ENCODE measurements at regions not wholly inside any gene's neighbourhood (a gene's known extent, or its start where the extent isn't known, plus 50 kb on each side); places are given as distances from the start of the nearest gene placed in this dataset.
"Not testable (repeated sequence)": the region's sequence is repeated elsewhere in the genome, so short reads cannot be mapped to it uniquely, and the experiment has no call there.

DNA sequence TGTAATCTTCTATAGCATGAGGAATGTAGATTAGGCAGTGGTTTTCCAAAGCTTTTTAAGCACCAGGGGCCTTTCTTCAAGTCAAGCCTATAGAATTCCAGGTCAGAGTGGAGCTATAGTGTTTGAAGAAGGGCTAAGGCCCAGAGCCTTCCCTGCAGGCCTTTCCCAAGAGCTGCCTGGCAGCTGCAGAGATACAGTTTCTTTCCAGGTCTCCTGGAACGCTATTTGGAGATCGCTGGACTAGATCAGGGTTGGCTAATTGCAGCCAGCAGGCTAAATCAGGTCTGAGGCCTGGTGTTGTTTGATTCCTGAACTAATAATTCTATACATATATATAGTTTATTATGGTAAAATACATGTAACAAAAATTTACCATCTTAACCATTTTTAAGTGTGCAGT is 319.0 kb upstream of the SPRED2 start:
- TF ChIP-seq, protein P1, sequence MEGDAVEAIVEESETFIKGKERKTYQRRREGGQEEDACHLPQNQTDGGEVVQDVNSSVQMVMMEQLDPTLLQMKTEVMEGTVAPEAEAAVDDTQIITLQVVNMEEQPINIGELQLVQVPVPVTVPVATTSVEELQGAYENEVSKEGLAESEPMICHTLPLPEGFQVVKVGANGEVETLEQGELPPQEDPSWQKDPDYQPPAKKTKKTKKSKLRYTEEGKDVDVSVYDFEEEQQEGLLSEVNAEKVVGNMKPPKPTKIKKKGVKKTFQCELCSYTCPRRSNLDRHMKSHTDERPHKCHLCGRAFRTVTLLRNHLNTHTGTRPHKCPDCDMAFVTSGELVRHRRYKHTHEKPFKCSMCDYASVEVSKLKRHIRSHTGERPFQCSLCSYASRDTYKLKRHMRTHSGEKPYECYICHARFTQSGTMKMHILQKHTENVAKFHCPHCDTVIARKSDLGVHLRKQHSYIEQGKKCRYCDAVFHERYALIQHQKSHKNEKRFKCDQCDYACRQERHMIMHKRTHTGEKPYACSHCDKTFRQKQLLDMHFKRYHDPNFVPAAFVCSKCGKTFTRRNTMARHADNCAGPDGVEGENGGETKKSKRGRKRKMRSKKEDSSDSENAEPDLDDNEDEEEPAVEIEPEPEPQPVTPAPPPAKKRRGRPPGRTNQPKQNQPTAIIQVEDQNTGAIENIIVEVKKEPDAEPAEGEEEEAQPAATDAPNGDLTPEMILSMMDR (IDR thresholded peaks at IDR 0.05), result no peak
- intact Hi-C loops (cut with DNase I), result no loop called here
- no peak overlapping the region for H3K4me3 ChIP-seq
- no peak for DNase-seq (ENCODE audit: low spot score in 2 of 2)
- H3K27me3 ChIP-seq, result no peaks in the 10 kb centered on the region
- no peak overlapping the region for H3K27ac ChIP-seq
- no peaks in the 10 kb centered on the region for H3K36me3 ChIP-seq
- H3K4me1 ChIP-seq, result no peaks in the 10 kb centered on the region
- no peaks in the 10 kb centered on the region for H3K9me3 ChIP-seq

DNA sequence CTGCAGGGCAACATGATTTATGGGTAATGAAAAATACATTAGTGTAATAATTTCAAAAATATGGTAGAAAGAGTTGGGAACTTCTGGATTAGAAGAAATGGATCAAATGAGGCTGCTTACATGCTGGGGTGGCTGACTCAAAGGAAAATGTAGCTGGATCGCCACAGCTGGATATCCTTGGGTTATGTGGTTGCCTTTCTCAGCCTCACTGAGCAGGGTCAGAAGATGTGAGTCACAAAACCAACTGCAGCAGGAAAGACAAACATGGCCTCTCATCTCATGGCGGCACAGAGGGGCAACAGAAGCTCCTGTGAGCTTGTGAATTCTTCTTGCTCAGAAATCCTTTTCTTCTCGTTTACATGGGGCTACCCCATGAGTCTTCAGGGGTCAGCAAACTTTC is 317.1 kb upstream of the SPRED2 start:
- no peaks in the 10 kb centered on the region for H3K27me3 ChIP-seq
- intact Hi-C loops (cut with DNase I), result no loop called here
- no peak overlapping the region for H3K27ac ChIP-seq
- H3K4me1 ChIP-seq, result no peaks in the 10 kb centered on the region
- no peak overlapping the region for H3K4me3 ChIP-seq
- no peaks in the 10 kb centered on the region for H3K9me3 ChIP-seq
- H3K36me3 ChIP-seq, result no peaks in the 10 kb centered on the region
- TF ChIP-seq, protein P1 (IDR thresholded peaks at IDR 0.05), result no peak
- DNase-seq (ENCODE audit: low spot score in 2 of 2), result no peak

DNA sequence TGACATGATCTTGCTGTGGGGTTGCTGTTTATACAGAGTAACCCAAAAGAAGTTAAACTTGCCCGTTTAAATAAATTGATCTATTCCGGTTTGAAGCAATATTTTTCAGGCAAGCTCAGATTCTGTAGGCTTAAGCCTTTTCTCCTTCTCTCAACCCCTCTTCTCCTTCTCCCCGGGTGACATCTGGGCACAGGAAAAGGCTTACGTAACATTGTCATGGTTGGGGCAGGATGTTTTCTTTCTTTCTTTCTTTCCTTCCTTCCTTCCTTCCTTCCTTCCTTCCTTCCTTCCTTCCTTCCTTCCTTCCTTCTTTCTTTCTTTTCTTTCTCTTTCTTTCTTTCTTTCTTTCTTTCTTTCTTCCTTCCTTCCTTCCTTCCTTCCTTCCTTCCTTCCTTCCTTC is 315.5 kb upstream of the SPRED2 start:
- H3K36me3 ChIP-seq; H3K27me3 ChIP-seq; DNase-seq (ENCODE audit: low spot score in 2 of 2); H3K4me3 ChIP-seq; H3K27ac ChIP-seq; H3K9me3 ChIP-seq; intact Hi-C loops (cut with DNase I); H3K4me1 ChIP-seq: not testable (repeated sequence)

DNA sequence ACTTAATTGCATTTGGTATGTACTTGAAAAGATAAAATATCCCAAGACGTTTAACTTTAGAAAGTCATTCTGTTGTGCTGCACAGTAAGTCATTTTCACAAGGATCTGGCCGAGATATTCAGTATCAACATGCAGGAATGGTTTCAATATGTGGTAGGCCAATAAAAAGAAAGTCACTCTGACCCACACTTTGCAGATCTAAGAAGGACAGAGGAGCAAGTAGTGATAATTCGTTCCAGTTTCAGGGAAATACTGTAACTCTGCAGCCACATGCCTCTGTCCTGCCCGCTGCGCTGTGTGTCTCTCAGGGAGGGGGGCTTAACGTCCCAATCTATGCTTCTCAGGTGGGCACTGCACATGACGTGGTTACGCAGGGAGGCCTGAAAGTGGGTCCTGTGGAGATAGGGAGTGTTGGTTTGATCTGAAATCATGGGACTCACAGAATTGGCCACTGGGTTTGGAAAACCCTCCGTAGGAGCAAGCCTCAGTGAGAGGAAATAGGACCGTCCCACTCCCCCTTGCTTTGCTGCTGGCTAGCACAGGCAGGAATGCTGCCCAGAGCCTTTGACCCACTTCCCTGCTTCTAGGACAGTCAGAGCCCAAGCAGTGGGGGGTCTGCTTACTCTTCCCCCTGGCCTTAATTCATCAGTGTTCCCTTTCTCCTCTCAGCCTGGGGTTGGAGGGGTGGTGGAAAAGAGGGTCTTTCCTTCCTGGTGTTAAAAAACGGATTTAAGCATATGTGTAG is 314.7 kb upstream of the SPRED2 start:
- H3K9me3 ChIP-seq, result no peaks in the 10 kb centered on the region
- H3K27me3 ChIP-seq, result no peaks in the 10 kb centered on the region
- H3K36me3 ChIP-seq, result no peaks in the 10 kb centered on the region
- TF ChIP-seq, protein P1 (IDR thresholded peaks at IDR 0.05), result no peak
- intact Hi-C loops (cut with DNase I), result no loop called here
- DNase-seq (ENCODE audit: low spot score in 2 of 2), result no peak
- H3K4me3 ChIP-seq, result peak overlapping the region in 1 of 2 donors; percentile 36
- no peak overlapping the region for H3K27ac ChIP-seq
- H3K4me1 ChIP-seq, result no peaks in the 10 kb centered on the region

DNA sequence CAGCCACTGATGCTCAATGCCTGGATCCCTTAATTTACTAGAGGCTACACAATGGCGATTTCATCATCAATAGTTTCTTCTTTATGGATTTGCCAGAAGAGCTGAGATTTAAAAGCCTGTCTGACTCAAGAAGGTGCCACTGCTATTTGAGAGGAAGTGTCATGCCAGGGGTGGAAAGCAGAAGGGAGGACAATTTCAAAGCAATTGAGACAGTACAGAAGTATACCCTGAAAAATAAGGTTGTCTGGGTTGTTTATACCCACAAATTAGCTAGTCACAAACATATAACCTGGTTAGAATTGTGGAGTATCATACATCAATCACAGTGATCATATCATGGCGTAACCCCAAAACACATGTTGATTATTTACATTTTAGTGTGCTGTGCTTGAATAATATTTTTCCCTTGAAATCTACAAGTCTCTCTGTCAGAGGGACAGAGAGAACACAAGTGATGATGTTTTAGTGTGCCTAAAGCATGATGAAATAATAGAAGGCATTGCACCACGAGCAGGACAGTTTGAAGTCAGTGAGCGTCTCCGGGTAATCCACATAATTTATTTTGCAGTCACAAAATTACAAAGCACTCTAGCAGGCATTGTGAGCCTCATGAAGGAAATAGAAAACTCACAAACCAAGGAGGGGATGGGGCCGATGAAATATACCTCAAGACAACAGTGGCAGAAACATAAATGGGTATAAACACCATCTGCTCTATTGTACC is 312.2 kb upstream of the SPRED2 start:
- Histone ChIP-seq H3K27ac (no peak overlapping the region), H3K9me3 (no peaks in the 10 kb centered on the region), H3K4me1 (no peaks in the 10 kb centered on the region), H3K36me3 (no peaks in the 10 kb centered on the region), H3K27me3 (no peaks in the 10 kb centered on the region), H3K4me3 (no peak overlapping the region)
- DNase-seq (ENCODE audit: low spot score in 2 of 2), result no peak
- intact Hi-C loops (cut with DNase I), result no loop called here
- TF ChIP-seq, protein P1 (IDR thresholded peaks at IDR 0.05), result no peak

DNA sequence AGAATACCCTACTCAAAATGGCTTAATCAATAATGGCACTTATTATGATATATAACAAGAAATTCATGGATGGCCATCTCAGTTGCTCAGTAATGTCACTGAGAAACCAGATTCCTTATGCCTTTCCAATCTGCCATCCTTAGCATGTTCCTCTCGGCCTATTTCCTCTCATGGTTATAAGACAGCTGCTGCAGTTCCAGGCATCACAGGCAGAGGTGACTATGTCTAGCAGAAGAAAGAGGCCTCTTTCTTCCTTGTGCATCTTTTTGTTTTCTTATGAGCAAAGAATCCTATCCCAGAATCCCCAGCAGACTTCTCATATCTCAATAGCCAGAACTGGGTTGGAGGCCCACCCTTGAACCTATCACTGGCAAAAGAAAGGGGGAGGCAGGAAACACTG is 310.6 kb upstream of the SPRED2 start:
- DNase-seq (ENCODE audit: low spot score in 2 of 2), result no peak
- intact Hi-C loops (cut with DNase I), result no loop called here

More for the DNA sequence above, 310.6 kb upstream of the SPRED2 start:
- Histone ChIP-seq H3K9me3 (no peaks in the 10 kb centered on the region), H3K4me3 (no peak overlapping the region), H3K27ac (no peak overlapping the region), H3K27me3 (no peaks in the 10 kb centered on the region), H3K36me3 (no peaks in the 10 kb centered on the region), H3K4me1 (no peaks in the 10 kb centered on the region)
- TF ChIP-seq, protein P1 (IDR thresholded peaks at IDR 0.05), result no peak

Data from ascending aorta (tissue), 2 donors.